ENCODE measurements at regions not wholly inside any gene's neighbourhood (a gene's known extent, or its start where the extent isn't known, plus 50 kb on each side); places are given as distances from the start of the nearest gene placed in this dataset.

DNA sequence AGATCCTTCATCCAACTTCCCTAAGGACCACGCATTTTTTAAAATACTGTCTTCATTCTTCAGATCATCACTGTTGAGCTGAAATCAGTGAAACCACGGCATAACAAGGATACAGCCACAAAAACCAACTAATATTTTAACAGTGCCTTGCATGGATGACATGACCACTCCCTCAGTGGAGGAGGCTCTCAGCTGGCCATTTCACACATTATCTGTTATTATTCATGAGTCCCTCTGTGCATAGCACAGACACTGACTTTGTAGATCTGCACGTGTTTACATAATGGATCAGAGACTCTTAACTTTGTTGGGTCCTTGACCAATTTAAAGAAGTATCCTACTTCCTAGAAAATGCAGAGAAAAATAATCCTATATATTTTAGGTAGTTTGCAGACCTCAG, 104.8 kb upstream of the NUDT7 start:
- no peak for DNase-seq (ENCODE audit: low read depth in 2 of 2)
- TF ChIP-seq, protein P1, sequence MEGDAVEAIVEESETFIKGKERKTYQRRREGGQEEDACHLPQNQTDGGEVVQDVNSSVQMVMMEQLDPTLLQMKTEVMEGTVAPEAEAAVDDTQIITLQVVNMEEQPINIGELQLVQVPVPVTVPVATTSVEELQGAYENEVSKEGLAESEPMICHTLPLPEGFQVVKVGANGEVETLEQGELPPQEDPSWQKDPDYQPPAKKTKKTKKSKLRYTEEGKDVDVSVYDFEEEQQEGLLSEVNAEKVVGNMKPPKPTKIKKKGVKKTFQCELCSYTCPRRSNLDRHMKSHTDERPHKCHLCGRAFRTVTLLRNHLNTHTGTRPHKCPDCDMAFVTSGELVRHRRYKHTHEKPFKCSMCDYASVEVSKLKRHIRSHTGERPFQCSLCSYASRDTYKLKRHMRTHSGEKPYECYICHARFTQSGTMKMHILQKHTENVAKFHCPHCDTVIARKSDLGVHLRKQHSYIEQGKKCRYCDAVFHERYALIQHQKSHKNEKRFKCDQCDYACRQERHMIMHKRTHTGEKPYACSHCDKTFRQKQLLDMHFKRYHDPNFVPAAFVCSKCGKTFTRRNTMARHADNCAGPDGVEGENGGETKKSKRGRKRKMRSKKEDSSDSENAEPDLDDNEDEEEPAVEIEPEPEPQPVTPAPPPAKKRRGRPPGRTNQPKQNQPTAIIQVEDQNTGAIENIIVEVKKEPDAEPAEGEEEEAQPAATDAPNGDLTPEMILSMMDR (IDR thresholded peaks at IDR 0.05; ENCODE audit: low read depth, low read length) = no peak
- no peak overlapping the region for H3K4me3 ChIP-seq (replicated peaks in 1 of 2; ENCODE audit: low read depth in 2 of 2, low read length in 2 of 2)

DNA sequence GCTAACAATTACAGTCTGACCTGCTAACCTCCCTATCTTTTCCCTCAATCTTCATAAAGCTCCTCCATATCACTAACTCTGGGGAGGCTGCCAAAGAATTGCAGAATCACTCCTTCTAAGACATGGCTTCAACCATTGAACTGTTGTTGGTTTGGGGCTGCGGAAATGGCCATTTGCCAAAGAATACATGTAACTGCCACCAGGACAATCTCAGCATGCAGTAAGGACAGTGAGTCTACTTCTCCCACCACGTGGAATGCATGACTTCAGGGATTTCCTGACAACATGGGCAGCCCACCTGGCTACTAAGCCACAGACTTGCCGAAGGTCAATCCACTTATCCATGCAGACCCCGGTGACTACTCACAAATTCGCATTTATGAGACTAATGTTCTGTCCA, 104.3 kb upstream of the NUDT7 start:
- TF ChIP-seq, protein P1 (IDR thresholded peaks at IDR 0.05; ENCODE audit: low read depth, low read length) = no peak
- no peak overlapping the region for H3K4me3 ChIP-seq (replicated peaks in 1 of 2; ENCODE audit: low read depth in 2 of 2, low read length in 2 of 2)
- peak; percentile 9 to 18 for DNase-seq (ENCODE audit: low read depth in 2 of 2)

DNA sequence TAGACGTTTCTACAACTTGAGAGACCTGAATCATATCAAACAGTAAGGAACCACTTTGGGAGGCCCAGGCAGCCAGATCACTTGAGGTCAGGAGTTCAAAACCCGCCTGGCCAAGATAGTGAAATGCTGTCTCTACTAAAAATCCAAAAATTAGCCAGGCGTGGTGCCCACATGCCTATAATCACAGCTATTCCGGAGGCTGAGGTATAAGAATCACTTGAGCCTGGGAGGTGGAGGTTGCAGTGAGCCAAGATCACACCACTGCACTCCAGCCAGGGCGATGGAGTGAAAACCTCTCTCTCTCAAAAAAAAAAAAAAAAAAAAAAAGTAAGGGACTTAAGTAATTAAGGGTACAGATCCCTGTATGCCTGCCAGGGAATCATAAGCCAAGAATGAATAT, 103.4 kb upstream of the NUDT7 start:
- no peak for DNase-seq (ENCODE audit: low read depth in 2 of 2)
- TF ChIP-seq, protein P1 (IDR thresholded peaks at IDR 0.05; ENCODE audit: low read depth, low read length) = no peak
- no peak overlapping the region for H3K4me3 ChIP-seq (replicated peaks in 1 of 2; ENCODE audit: low read depth in 2 of 2, low read length in 2 of 2)

DNA sequence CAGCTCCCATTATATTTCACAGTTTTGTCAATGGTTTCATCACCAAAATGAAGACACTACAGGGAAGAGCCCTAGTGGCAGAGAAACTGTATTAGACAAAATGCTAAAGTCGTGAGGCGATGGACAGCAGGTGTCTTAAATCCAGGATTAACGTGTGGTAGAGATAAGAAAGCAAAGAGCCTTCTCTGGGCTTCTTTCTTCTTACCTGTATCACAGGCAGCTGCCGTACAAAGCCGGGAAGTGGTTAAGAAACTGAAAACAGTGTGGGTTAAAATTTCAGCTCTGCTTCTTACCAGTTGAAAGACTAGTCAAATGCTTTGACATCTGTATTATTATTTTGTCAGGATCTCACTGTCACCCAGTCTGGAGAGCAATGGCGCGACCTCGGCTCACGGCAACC, 98.2 kb upstream of the NUDT7 start:
- TF ChIP-seq, protein P1 (IDR thresholded peaks at IDR 0.05; ENCODE audit: low read depth, low read length) = no peak
- no peak overlapping the region for H3K4me3 ChIP-seq (replicated peaks in 1 of 2; ENCODE audit: low read depth in 2 of 2, low read length in 2 of 2)
- DNase-seq (ENCODE audit: low read depth in 2 of 2) = no peak

DNA sequence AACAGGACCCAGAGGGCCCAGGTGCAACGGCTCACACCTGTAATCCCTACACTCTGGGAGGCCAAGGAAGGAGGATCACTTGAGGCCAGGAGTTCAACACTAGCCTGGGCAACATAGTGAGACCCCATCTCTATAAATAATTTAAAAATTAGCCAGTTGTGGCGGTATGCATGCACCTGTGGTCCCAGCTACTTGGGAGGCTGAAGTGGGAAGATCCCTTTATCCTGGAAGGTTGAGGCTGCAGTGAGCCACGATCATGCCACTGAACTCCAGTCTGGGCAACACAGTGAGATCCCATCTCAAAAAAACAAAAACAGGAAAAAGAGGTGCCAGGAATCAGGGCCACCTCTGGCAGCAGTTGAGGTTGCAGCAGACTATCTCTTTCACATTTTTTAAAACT, 85.7 kb upstream of the NUDT7 start:
- TF ChIP-seq, protein P1 (IDR thresholded peaks at IDR 0.05; ENCODE audit: low read depth, low read length) = no peak
- no peak overlapping the region for H3K4me3 ChIP-seq (replicated peaks in 1 of 2; ENCODE audit: low read depth in 2 of 2, low read length in 2 of 2)
- no peak for DNase-seq (ENCODE audit: low read depth in 2 of 2)

DNA sequence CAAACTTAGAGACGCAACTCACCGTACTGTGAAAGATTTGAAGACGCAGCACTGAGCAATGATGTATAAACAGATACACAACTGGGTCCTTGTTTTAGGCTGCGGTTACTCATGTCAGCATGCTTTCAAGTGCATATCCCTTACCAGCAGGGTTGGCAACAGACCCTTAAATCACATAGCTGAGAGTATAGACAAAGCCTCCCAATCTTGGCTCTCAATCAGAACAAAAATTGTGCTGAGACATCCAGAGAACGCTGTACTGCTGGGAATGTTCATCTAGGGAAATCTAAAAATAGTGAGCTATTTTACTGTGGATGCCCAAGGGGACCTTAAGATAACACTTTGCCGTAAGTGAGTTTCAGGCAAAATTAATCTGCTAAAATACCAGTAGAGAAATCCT, 84.4 kb upstream of the NUDT7 start:
- TF ChIP-seq, protein P1 (IDR thresholded peaks at IDR 0.05; ENCODE audit: low read depth, low read length) = no peak
- peak in 1 of 2 donors; percentile 57 for DNase-seq (ENCODE audit: low read depth in 2 of 2)
- H3K4me3 ChIP-seq (replicated peaks in 1 of 2; ENCODE audit: low read depth in 2 of 2, low read length in 2 of 2) = no peak overlapping the region

DNA sequence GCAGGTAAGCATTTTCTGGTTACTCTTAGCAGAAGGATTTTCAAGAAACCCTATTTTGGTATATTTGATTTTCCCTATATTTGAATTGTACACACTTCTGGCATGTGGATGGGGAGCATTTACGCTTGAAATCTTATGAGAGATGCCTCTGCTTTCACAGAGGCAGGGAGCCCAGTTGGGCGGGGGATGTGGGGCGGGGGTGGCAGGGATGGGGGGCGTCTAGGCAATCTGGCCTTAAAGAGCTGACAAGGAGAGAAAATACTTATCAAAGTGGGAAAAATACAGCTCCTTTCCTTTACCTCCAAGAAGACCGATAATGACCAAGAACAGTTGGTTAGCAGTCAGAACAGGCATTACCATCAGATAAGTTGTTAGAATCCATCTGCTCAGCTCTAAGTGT, 79.1 kb upstream of the NUDT7 start:
- no peak for DNase-seq (ENCODE audit: low read depth in 2 of 2)
- TF ChIP-seq, protein P1 (IDR thresholded peaks at IDR 0.05; ENCODE audit: low read depth, low read length) = no peak
- no peak overlapping the region for H3K4me3 ChIP-seq (replicated peaks in 1 of 2; ENCODE audit: low read depth in 2 of 2, low read length in 2 of 2)
